GM12878 (cell line): ENCODE measurements at regions not wholly inside any gene's neighbourhood (a gene's known extent, or its start where the extent isn't known, plus 50 kb on each side); places are given as distances from the start of the nearest gene placed in this dataset.

Source experiments
- ATAC-seq: fragments of 200-7000 bp; cut with Tn5 transposase; 3 replicates; pipeline ENCODE4 v1.9.1; 2020; ENCODE audit warnings: mild to moderate bottlenecking, moderate library complexity
- BruUV-seq: library from RNA; stranded (reverse); fragments of 400-500 nt; replicated peaks from 2 replicates; lab custom pipeline; 2021; lab: Mats Ljungman, UMichigan
- CTCF ChIA-PET: fragments of 300-600 bp; sonication (Branson Sonifier 250); formaldehyde crosslinking; extraction: SDS; loops from one replicate; lab custom pipeline; 2021; ENCODE audit warnings: inconsistent platforms; lab: Yijun Ruan, JAX
- POLR2A ChIA-PET: fragments of 350-600 bp; formaldehyde crosslinking; extraction: SDS; loops from one replicate; lab custom pipeline; 2021; ENCODE audit warnings: inconsistent platforms; lab: Charles Lee
- RAD21 ChIA-PET: fragments of 300-600 bp; sonication (Branson Sonifier 250); formaldehyde crosslinking; loops from one replicate; lab custom pipeline; 2023; ENCODE audit warnings: antibody characterized with exemption; ENCODE audit not compliant: unreplicated experiment; lab: Charles Lee
- SMC1A ChIA-PET: fragments of 300-600 bp; sonication (Branson Sonifier 250); formaldehyde crosslinking; loops from one replicate; lab custom pipeline; 2023; ENCODE audit not compliant: unreplicated experiment, uncharacterized antibody; lab: Charles Lee
- DNase-seq: peaks from one replicate; pipeline ENCODE4 v3.0.0-alpha.2; 2011; ENCODE audit warnings: low read depth, low spot score
- FAIRE-seq: peaks from 3 replicates; lab custom pipeline; 2011; peaks lifted over from hg19 to GRCh38; lab: Jason Lieb, UNC
- H2AFZ ChIP-seq: 2 replicates; pipeline ENCODE4 v1.6.0; 2011; ENCODE audit warnings: low read depth, low read length, control low read depth; ENCODE audit not compliant: control insufficient read depth
- H3K27ac ChIP-seq: 2 replicates; pipeline ENCODE4 v1.5.1; 2011; ENCODE audit warnings: control low read depth; ENCODE audit not compliant: control insufficient read depth, insufficient read depth
- H3K27me3 ChIP-seq, 2 experiments: replicated peaks in 1 of 2; 2 replicates each; pipeline versions ENCODE4 v1.6.0 to v1.6.1; 2011; ENCODE audit warnings: low read length in 1 of 2; ENCODE audit not compliant: control insufficient read depth in 2 of 2, insufficient read depth in 2 of 2
- H3K36me3 ChIP-seq, 2 experiments: 2 replicates each; pipeline ENCODE4 v1.5.1; 2011; ENCODE audit warnings: low read length in 1 of 2; ENCODE audit not compliant: control insufficient read depth in 2 of 2, insufficient read depth in 2 of 2
- H3K4me1 ChIP-seq: 2 replicates; pipeline ENCODE4 v1.6.1; 2011; ENCODE audit warnings: mild to moderate bottlenecking, low read length, moderate library complexity, mixed read lengths; ENCODE audit not compliant: control insufficient read depth, insufficient read depth
- H3K4me2 ChIP-seq: 2 replicates; pipeline ENCODE4 v1.6.0; 2011; ENCODE audit warnings: control low read depth; ENCODE audit not compliant: control insufficient read depth, insufficient read depth
- H3K4me3 ChIP-seq: fragments of 200-600 bp; sonication (generic); 2 replicates; pipeline ENCODE4 v1.5.1; 2016
- H3K79me2 ChIP-seq: 2 replicates; pipeline ENCODE4 v1.6.0; 2011; ENCODE audit warnings: low read length; ENCODE audit not compliant: control insufficient read depth, insufficient read depth
- H3K9ac ChIP-seq: 2 replicates; pipeline ENCODE4 v1.8.0; 2011; ENCODE audit warnings: low read length, control low read depth, mixed read lengths; ENCODE audit not compliant: control insufficient read depth, insufficient read depth
- H3K9me3 ChIP-seq: replicated peaks from 3 replicates; pipeline ENCODE4 v1.5.1; 2011; ENCODE audit warnings: mild to moderate bottlenecking, low read length; ENCODE audit not compliant: control insufficient read depth, insufficient read depth
- H4K20me1 ChIP-seq: 2 replicates; pipeline ENCODE4 v1.6.0; 2011; ENCODE audit not compliant: control insufficient read depth, insufficient read depth
- ASH2L ChIP-seq: fragments of 300-600, 200-600 bp; sonication (generic); IDR thresholded peaks from 2 replicates; pipeline ENCODE4 v1.6.1; 2017; ENCODE audit warnings: low read depth, mild to moderate bottlenecking, borderline replicate concordance
- CHD4 ChIP-seq: fragments of 200-600 bp; sonication (generic); IDR thresholded peaks from 2 replicates; pipeline ENCODE4 v1.6.1; 2016; ENCODE audit warnings: mild to moderate bottlenecking
- DPF2 ChIP-seq: fragments of 450-650 bp; IDR thresholded peaks from 2 replicates; pipeline ENCODE4 v1.6.1; 2017; ENCODE audit warnings: mild to moderate bottlenecking
- ETV6 ChIP-seq, 2 experiments: fragments of 450-650 bp in 1 of 2; IDR thresholded peaks in 1 of 2; conservative IDR thresholded peaks in 1 of 2; 2 replicates each; pipeline ENCODE4 v1.6.1; 2014; ENCODE audit warnings: antibody characterized with exemption in 1 of 2, borderline replicate concordance in 1 of 2, low read depth in 1 of 2, mild to moderate bottlenecking in 1 of 2, moderate library complexity in 1 of 2
- JUND ChIP-seq: IDR thresholded peaks from 2 replicates; pipeline ENCODE4 v1.6.1; 2012; ENCODE audit warnings: low read depth, mild to moderate bottlenecking, low read length, improper control_type of control experiment, moderate library complexity
- MEF2B ChIP-seq: fragments of 450-650 bp; IDR thresholded peaks from 2 replicates; pipeline ENCODE4 v1.6.1; 2018; ENCODE audit warnings: mild to moderate bottlenecking, moderate library complexity; ENCODE audit not compliant: partially characterized antibody, poor library complexity, severe bottlenecking
- MTA3 ChIP-seq: IDR thresholded peaks from 2 replicates; pipeline ENCODE4 v1.6.1; 2012; ENCODE audit warnings: low read length, inconsistent platforms, borderline replicate concordance
- PML ChIP-seq: IDR thresholded peaks from 2 replicates; pipeline ENCODE4 v1.6.1; 2012; ENCODE audit warnings: low read length, inconsistent platforms
- SPI1 ChIP-seq: IDR thresholded peaks from 2 replicates; pipeline ENCODE4 v1.6.1; 2011; ENCODE audit warnings: low read depth, mild to moderate bottlenecking, low read length, moderate library complexity, borderline replicate concordance; ENCODE audit not compliant: insufficient read depth
- SREBF2 ChIP-seq: IDR thresholded peaks from 2 replicates; pipeline ENCODE4 v1.6.1; 2012; ENCODE audit warnings: mild to moderate bottlenecking, low read length
- TARDBP ChIP-seq: IDR thresholded peaks from 2 replicates; pipeline ENCODE4 v1.6.1; 2016; ENCODE audit warnings: borderline replicate concordance
- ZBED1 ChIP-seq: IDR thresholded peaks from 2 replicates; pipeline ENCODE4 v1.6.1; 2016; ENCODE audit warnings: borderline replicate concordance
- ZNF274 ChIP-seq: IDR thresholded peaks from one replicate; pipeline ENCODE4 v1.8.0; 2011; ENCODE audit not compliant: insufficient read length, insufficient read depth
- WGBS: methylation state at CpG from one replicate; pipeline ENCODE4 v1.1.6; 2016; ENCODE audit warnings: low lambda C conversion rate; ENCODE audit not compliant: insufficient replicate concordance, insufficient coverage; ENCODE audit errors: missing lambda C conversion rate; 5-methylcytosine and 5-hydroxymethylcytosine counted together
- in situ Hi-C: fragments of 300-500 bp; cut with MboI; formaldehyde crosslinking; loops from 9 replicates; pipeline ENCODE4 v1.14.3; 2018; ENCODE audit warnings: mixed read lengths
- intact Hi-C: fragments of 100-400 bp; cut with micrococcal nuclease; formaldehyde crosslinking; loops from one replicate; pipeline ENCODE4 v1.14.2; 2022; ENCODE audit not compliant: unreplicated experiment
- TF ChIP-seq, protein P1 (sequence below): IDR thresholded peaks from 2 replicates; pipeline ENCODE4 v1.6.1; 2012; ENCODE audit warnings: low read depth, low read length, improper control_type of control experiment
- TF ChIP-seq, protein P2 (sequence below): fragments of 450-650 bp; IDR thresholded peaks from 2 replicates; pipeline ENCODE4 v1.6.1; 2018; ENCODE audit warnings: mild to moderate bottlenecking, low read depth, moderate library complexity; ENCODE audit not compliant: partially characterized antibody
- TF ChIP-seq, protein P3 (sequence below): fragments of 150-350 bp; IDR thresholded peaks from 2 replicates; pipeline ENCODE4 v1.6.1; 2014; ENCODE audit warnings: mild to moderate bottlenecking, low read depth, low read length
- TF ChIP-seq, protein P4 (sequence below): fragments of 450-650 bp; formaldehyde crosslinking; IDR thresholded peaks from 2 replicates; pipeline ENCODE4 v1.5.0; 2022; ENCODE audit warnings: mild to moderate bottlenecking, missing genetic modification characterization
- TF ChIP-seq, protein P5 (sequence below): IDR thresholded peaks from 2 replicates; pipeline ENCODE4 v1.6.1; 2012; ENCODE audit warnings: low read depth, low read length, improper control_type of control experiment

DNA sequence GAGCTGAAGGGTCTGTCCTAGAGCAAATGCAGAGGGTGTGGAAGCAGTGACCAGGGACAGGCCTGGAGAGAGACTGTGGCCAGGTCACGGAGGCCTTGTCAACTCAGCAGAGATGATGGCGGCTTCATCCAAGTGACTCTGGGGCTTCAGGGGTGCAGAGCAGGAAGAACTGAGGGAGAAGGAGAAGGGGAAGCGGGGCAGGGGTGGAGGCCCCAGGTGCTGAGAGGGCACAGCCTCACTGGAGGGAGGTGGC is 299.1 kb downstream of the ZNF536 start:
- in situ Hi-C loops: no loop called here
- H2AFZ ChIP-seq: no peak overlapping the region
- H3K27me3 ChIP-seq: no peaks in the 10 kb centered on the region
- ChIA-PET RAD21 (no interaction called here), POLR2A (no interaction called here), CTCF (no interaction called here), SMC1A (no interaction called here)
- H4K20me1 ChIP-seq: no peaks in the 10 kb centered on the region
- no peak overlapping the region for H3K4me3 ChIP-seq
- FAIRE-seq: no peak
- BruUV-seq: no TSS peak
- no peaks in the 10 kb centered on the region for H3K79me2 ChIP-seq
- intact Hi-C loops: no loop called here
- H3K36me3 ChIP-seq: no peaks in the 10 kb centered on the region
- DNase-seq: no peak
- H3K4me2 ChIP-seq: no peak overlapping the region
- no peaks in the 10 kb centered on the region for H3K9me3 ChIP-seq
- H3K27ac ChIP-seq: no peak overlapping the region
- H3K4me1 ChIP-seq: no peaks in the 10 kb centered on the region
- ATAC-seq: no peak
- WGBS: 21% methylated on average over 3 of the region's 3 CpGs
- no peak overlapping the region for H3K9ac ChIP-seq
- TF ChIP-seq, protein P1, sequence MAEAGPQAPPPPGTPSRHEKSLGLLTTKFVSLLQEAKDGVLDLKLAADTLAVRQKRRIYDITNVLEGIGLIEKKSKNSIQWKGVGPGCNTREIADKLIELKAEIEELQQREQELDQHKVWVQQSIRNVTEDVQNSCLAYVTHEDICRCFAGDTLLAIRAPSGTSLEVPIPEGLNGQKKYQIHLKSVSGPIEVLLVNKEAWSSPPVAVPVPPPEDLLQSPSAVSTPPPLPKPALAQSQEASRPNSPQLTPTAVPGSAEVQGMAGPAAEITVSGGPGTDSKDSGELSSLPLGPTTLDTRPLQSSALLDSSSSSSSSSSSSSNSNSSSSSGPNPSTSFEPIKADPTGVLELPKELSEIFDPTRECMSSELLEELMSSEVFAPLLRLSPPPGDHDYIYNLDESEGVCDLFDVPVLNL: no peak
- TF ChIP-seq, protein P2, sequence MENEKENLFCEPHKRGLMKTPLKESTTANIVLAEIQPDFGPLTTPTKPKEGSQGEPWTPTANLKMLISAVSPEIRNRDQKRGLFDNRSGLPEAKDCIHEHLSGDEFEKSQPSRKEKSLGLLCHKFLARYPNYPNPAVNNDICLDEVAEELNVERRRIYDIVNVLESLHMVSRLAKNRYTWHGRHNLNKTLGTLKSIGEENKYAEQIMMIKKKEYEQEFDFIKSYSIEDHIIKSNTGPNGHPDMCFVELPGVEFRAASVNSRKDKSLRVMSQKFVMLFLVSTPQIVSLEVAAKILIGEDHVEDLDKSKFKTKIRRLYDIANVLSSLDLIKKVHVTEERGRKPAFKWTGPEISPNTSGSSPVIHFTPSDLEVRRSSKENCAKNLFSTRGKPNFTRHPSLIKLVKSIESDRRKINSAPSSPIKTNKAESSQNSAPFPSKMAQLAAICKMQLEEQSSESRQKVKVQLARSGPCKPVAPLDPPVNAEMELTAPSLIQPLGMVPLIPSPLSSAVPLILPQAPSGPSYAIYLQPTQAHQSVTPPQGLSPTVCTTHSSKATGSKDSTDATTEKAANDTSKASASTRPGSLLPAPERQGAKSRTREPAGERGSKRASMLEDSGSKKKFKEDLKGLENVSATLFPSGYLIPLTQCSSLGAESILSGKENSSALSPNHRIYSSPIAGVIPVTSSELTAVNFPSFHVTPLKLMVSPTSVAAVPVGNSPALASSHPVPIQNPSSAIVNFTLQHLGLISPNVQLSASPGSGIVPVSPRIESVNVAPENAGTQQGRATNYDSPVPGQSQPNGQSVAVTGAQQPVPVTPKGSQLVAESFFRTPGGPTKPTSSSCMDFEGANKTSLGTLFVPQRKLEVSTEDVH: no peak
- TF ChIP-seq ETV6 (conservative IDR thresholded peaks at IDR 0.05 in 1 of 2, IDR thresholded peaks at IDR 0.05 in 1 of 2; ENCODE audit: borderline replicate concordance in 1 of 2, low read depth in 1 of 2) (no peak), DPF2 (no peak), TARDBP (no peak), JUND (no peak), CHD4 (no peak), SPI1 (no peak), SREBF2 (no peak), ZNF274 (no peak), ZBED1 (no peak), MEF2B (no peak), PML (no peak), MTA3 (no peak), ASH2L (no peak)
- TF ChIP-seq, protein P3, sequence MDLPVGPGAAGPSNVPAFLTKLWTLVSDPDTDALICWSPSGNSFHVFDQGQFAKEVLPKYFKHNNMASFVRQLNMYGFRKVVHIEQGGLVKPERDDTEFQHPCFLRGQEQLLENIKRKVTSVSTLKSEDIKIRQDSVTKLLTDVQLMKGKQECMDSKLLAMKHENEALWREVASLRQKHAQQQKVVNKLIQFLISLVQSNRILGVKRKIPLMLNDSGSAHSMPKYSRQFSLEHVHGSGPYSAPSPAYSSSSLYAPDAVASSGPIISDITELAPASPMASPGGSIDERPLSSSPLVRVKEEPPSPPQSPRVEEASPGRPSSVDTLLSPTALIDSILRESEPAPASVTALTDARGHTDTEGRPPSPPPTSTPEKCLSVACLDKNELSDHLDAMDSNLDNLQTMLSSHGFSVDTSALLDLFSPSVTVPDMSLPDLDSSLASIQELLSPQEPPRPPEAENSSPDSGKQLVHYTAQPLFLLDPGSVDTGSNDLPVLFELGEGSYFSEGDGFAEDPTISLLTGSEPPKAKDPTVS: no peak
- TF ChIP-seq, protein P4, sequence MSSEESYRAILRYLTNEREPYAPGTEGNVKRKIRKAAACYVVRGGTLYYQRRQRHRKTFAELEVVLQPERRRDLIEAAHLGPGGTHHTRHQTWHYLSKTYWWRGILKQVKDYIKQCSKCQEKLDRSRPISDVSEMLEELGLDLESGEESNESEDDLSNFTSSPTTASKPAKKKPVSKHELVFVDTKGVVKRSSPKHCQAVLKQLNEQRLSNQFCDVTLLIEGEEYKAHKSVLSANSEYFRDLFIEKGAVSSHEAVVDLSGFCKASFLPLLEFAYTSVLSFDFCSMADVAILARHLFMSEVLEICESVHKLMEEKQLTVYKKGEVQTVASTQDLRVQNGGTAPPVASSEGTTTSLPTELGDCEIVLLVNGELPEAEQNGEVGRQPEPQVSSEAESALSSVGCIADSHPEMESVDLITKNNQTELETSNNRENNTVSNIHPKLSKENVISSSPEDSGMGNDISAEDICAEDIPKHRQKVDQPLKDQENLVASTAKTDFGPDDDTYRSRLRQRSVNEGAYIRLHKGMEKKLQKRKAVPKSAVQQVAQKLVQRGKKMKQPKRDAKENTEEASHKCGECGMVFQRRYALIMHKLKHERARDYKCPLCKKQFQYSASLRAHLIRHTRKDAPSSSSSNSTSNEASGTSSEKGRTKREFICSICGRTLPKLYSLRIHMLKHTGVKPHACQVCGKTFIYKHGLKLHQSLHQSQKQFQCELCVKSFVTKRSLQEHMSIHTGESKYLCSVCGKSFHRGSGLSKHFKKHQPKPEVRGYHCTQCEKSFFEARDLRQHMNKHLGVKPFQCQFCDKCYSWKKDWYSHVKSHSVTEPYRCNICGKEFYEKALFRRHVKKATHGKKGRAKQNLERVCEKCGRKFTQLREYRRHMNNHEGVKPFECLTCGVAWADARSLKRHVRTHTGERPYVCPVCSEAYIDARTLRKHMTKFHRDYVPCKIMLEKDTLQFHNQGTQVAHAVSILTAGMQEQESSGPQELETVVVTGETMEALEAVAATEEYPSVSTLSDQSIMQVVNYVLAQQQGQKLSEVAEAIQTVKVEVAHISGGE: no peak
- TF ChIP-seq, protein P5, sequence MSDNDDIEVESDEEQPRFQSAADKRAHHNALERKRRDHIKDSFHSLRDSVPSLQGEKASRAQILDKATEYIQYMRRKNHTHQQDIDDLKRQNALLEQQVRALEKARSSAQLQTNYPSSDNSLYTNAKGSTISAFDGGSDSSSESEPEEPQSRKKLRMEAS: no peak
